Adrenal gland (tissue), 5 donors: ENCODE measurements at regions not wholly inside any gene's neighbourhood (a gene's known extent, or its start where the extent isn't known, plus 50 kb on each side); places are given as distances from the start of the nearest gene placed in this dataset.

Experiments
- CTCF ChIP-seq, 6 experiments: fragments of 450-650 bp in 4 of 6; fragments of 200-600 bp in 2 of 6; sonication (generic) in 1 of 6; IDR thresholded peaks; 1 replicate in 5 of 6; 2 replicates in 1 of 6; pipeline versions ENCODE4 v1.5.1 to v1.8.0; 2016 to 2021; ENCODE audit warnings: antibody characterized with exemption in 6 of 6, mild to moderate bottlenecking in 2 of 6, moderate library complexity in 1 of 6
- POLR2A ChIP-seq, 2 donors: fragments of 450-650 bp; IDR thresholded peaks; one replicate each; pipeline ENCODE4 v1.6.1; 2017; ENCODE audit warnings: antibody characterized with exemption in 2 of 2, mild to moderate bottlenecking in 2 of 2, moderate library complexity in 1 of 2
- donor health status: DM: no; HTN: no; CAD: no.

GRCh38 chr18:22032392-22032961 is 136.9 kb upstream of the GATA6 start:
- TF ChIP-seq CTCF (IDR thresholded peaks at IDR 0.05) (no peak), POLR2A (IDR thresholded peaks at IDR 0.05) (no peak)
